GM12874 (cell line): ENCODE measurements at regions not wholly inside any gene's neighbourhood (a gene's known extent, or its start where the extent isn't known, plus 50 kb on each side); places are given as distances from the start of the nearest gene placed in this dataset.

Source experiments
- CTCF ChIP-seq: IDR thresholded peaks from 2 replicates; pipeline ENCODE4 v1.5.1; 2011; ENCODE audit warnings: low read depth, mild to moderate bottlenecking, control low read depth, low read length, moderate library complexity; ENCODE audit not compliant: insufficient read depth

- no peak for TF ChIP-seq CTCF
Measured at GRCh38 chr5:166499447-166500240, 1791.8 kb upstream of the WWC1 start.

GRCh38 chr5:166503506-166503905 lies 1787.9 kb upstream of the WWC1 start:
- no peak for TF ChIP-seq CTCF

DNA sequence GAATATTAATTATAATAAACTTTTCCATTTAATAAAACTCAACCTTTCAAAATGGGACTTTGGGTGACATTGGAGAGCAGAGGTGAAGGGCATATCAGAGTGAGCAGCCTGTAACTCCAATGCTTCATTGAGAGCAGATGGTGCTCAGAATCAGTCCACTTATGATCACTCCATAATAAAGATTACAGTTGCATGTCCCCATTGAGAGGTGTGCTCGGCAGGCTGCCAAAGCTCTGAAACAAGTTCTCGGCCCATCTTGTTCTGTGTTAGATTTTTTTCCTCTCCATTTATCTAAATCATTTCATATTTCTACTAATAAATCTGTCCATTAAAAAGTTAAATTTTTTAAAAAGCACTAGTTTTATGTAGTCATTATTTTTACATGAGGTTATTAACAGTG lies 1786.4 kb upstream of the WWC1 start:
- TF ChIP-seq CTCF = no peak

DNA sequence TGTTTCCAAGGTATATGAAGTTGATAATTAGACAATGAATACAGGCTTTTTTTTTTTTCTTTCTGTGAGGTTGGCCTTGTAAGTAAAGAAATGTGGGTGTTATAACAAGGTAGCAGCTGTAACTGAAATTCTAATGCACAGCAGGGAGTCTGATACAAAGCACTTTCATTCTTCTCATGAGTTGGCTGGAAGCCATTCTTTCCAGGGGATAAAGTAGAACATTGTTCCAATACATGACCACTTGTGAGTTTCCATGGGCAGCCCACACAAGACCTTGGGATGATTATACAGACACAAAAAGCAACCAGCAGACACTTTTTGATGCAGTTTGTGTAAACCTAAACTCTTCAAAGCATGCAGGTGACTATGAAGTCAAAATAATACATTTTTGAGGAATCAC lies 1785.9 kb upstream of the WWC1 start:
- no peak for TF ChIP-seq CTCF

- no peak for TF ChIP-seq CTCF
Measured at GRCh38 chr5:166507810-166508425, 1783.5 kb upstream of the WWC1 start.

DNA sequence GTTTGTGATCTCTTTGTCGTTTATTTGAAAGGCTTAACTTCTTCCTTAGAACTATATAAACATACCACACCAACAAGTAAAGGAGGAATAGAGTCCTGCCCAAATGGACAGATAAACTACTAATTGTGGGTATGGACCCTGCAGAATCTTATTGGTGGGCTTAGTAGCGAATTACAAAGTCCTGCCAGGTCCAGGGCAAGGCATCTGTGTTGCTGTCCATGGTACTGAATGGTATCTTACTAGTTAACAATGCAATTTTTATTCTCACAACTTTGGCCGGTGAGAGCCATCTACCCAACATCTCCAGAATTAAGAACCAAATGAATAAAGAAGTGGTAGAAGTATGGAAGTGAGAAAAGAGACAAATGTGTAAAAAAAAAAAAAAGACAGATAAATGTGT lies 1782.4 kb upstream of the WWC1 start:
- TF ChIP-seq CTCF = no peak

- TF ChIP-seq CTCF = no peak
Measured at GRCh38 chr5:166517976-166518375, 1773.5 kb upstream of the WWC1 start.
